Activated B cell treated with CpG ODN at 0.5 μM for 24 hours (primary cell): ENCODE measurements at regions not wholly inside any gene's neighbourhood (a gene's known extent, or its start where the extent isn't known, plus 50 kb on each side); places are given as distances from the start of the nearest gene placed in this dataset.

ENCODE experiments used
- ATAC-seq: fragments of 200-7000 bp; cut with Tn5 transposase; one replicate; pipeline ENCODE4 v1.10.0; 2021; ENCODE audit warnings: low read depth, mild to moderate bottlenecking, moderate library complexity
- CTCF ChIA-PET: fragments of 350-600 bp; sonication (Branson Sonifier 250); formaldehyde crosslinking; loops from one replicate; lab custom pipeline; 2021; ENCODE audit warnings: antibody characterized with exemption; lab: Charles Lee
- POLR2A ChIA-PET: fragments of 350-600 bp; sonication (Branson Sonifier 250); formaldehyde crosslinking; loops from one replicate; lab custom pipeline; 2021; ENCODE audit warnings: antibody characterized with exemption; lab: Charles Lee
- DNase-seq: peaks from one replicate; pipeline ENCODE4 v3.0.0; 2022
- H3K27ac Mint-ChIP-seq: one replicate; pipeline ENCODE4 v1.8.0; 2020; ENCODE audit warnings: mixed read lengths
- H3K27me3 Mint-ChIP-seq: one replicate; pipeline ENCODE4 v1.8.0; 2021; ENCODE audit warnings: mixed read lengths
- H3K36me3 Mint-ChIP-seq: one replicate; pipeline ENCODE4 v1.8.0; 2021; ENCODE audit warnings: low read depth, mixed read lengths
- H3K4me1 Mint-ChIP-seq: one replicate; pipeline ENCODE4 v1.8.0; 2021; ENCODE audit warnings: mixed read lengths
- H3K4me3 Mint-ChIP-seq: one replicate; pipeline ENCODE4 v1.8.0; 2020; ENCODE audit warnings: mild to moderate bottlenecking, mixed read lengths
- H3K9me3 Mint-ChIP-seq: one replicate; pipeline ENCODE4 v1.8.0; 2020; ENCODE audit warnings: mixed read lengths
- intact Hi-C: fragments of 100-400 bp; cut with micrococcal nuclease; formaldehyde crosslinking; loops from one replicate; pipeline ENCODE4 v1.15.1; 2024
- TF ChIP-seq, protein P1 (sequence below): fragments of 200-600 bp; IDR thresholded peaks from one replicate; pipeline ENCODE4 v1.8.0; 2022; ENCODE audit warnings: antibody characterized with exemption, mild to moderate bottlenecking

DNA sequence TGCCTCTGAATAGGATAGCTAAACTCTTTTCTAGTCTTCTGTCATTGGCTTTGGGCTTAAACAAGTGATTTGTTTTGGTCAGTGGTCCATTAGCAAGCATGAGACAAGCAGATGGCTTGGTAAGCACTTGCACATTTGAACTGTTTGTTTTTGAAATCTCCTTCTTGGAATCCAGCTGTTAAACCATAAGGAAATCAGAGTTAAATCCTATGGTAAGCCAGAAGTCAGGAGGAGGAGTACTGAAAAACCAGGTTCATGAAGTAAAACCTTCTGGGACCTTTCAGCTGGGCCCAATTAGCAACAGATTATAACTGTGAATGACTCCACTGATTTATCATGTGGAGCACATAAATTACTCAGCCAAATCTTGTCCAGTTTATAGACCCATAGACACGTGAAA lies 1042.5 kb upstream of the PABPC4L start:
- Mint-ChIP-seq H3K9me3 (no peaks in the 10 kb centered on the region), H3K4me3 (no peak overlapping the region), H3K27ac (no peak overlapping the region), H3K36me3 (no peaks in the 10 kb centered on the region), H3K27me3 (no peaks in the 10 kb centered on the region), H3K4me1 (no peaks in the 10 kb centered on the region)
- ChIA-PET CTCF (no interaction called here), POLR2A (no interaction called here)
- no peak for ATAC-seq
- intact Hi-C loops = no loop called here
- TF ChIP-seq, protein P1, sequence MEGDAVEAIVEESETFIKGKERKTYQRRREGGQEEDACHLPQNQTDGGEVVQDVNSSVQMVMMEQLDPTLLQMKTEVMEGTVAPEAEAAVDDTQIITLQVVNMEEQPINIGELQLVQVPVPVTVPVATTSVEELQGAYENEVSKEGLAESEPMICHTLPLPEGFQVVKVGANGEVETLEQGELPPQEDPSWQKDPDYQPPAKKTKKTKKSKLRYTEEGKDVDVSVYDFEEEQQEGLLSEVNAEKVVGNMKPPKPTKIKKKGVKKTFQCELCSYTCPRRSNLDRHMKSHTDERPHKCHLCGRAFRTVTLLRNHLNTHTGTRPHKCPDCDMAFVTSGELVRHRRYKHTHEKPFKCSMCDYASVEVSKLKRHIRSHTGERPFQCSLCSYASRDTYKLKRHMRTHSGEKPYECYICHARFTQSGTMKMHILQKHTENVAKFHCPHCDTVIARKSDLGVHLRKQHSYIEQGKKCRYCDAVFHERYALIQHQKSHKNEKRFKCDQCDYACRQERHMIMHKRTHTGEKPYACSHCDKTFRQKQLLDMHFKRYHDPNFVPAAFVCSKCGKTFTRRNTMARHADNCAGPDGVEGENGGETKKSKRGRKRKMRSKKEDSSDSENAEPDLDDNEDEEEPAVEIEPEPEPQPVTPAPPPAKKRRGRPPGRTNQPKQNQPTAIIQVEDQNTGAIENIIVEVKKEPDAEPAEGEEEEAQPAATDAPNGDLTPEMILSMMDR = no peak
- no peak for DNase-seq

DNA sequence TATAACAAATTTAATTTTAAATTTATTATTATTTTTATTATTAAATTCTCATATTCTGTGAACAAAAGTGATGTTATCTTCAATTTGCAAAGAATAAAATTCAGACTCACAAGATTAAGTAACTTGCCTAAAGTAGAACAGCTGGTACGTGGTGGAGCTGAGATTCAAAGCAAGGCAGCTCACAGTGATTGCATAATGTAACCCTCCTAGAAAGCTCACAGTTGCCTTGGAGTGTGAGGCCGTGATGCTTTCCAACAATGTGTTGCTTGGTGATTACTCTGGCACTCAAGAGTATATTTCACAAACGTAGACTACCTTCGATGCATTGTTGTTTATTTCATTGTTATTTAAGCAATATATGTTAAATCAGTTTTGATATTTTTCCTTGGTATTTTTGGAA lies 1039.2 kb upstream of the PABPC4L start:
- ChIA-PET CTCF (no interaction called here), POLR2A (no interaction called here)
- Mint-ChIP-seq H3K4me3 (no peak overlapping the region), H3K27me3 (no peaks in the 10 kb centered on the region), H3K36me3 (no peaks in the 10 kb centered on the region), H3K27ac (no peak overlapping the region), H3K9me3 (no peaks in the 10 kb centered on the region), H3K4me1 (no peaks in the 10 kb centered on the region)
- ATAC-seq (no peak), DNase-seq (no peak)
- intact Hi-C loops = no loop called here
- TF ChIP-seq, protein P1 = no peak

DNA sequence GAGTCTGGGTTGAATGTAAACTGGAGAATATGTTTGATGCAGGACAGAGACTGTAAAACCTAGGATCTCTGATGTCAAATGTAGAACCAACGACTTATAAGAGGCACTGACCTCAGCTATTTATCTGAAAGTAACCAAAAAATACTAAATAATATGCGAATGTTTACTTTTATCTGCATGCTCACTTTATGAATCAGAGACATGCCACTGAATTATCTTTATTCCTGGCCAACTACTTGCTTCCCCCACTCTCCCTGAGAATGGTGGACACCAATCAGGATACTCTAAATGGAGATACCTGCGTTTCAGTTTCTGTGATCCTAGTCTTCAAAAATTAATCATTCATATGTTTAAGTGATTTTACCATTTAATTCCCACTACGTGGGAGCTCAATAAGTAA lies 1038.4 kb upstream of the PABPC4L start:
- ATAC-seq (no peak), DNase-seq (no peak)
- POLR2A ChIA-PET = no interaction called here
- Mint-ChIP-seq H3K27ac (no peak overlapping the region), H3K4me1 (no peaks in the 10 kb centered on the region), H3K27me3 (no peaks in the 10 kb centered on the region), H3K36me3 (no peaks in the 10 kb centered on the region), H3K4me3 (no peak overlapping the region), H3K9me3 (no peaks in the 10 kb centered on the region)
- TF ChIP-seq, protein P1 = no peak
- CTCF ChIA-PET = no interaction called here
- intact Hi-C loops = no loop called here

DNA sequence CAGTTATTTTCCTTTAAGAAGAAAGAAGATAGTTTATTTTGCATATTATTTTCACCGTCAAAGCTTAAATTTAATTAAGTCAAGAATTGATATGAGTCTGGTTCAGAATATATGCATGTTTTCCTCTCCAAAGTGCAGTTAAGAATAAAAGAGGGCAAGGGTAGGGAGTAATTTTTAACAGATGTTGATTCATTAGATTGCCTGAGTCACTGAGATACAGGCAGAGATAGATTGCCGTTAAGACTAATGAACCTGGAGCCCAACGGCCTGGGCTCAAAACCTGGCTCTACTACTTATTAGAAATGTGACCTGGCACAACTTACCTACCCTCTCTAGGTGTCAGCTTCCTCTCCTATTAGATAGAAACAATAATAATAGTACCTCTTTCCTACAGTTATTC lies 1037.4 kb upstream of the PABPC4L start:
- CTCF ChIA-PET = no interaction called here
- H3K36me3 Mint-ChIP-seq = no peaks in the 10 kb centered on the region
- H3K4me1 Mint-ChIP-seq = no peaks in the 10 kb centered on the region
- ATAC-seq = no peak
- intact Hi-C loops = no loop called here
- H3K27me3 Mint-ChIP-seq = no peaks in the 10 kb centered on the region
- TF ChIP-seq, protein P1 = no peak
- H3K4me3 Mint-ChIP-seq = no peak overlapping the region
- POLR2A ChIA-PET = no interaction called here
- H3K27ac Mint-ChIP-seq = no peak overlapping the region
- no peak for DNase-seq
- H3K9me3 Mint-ChIP-seq = no peaks in the 10 kb centered on the region

DNA sequence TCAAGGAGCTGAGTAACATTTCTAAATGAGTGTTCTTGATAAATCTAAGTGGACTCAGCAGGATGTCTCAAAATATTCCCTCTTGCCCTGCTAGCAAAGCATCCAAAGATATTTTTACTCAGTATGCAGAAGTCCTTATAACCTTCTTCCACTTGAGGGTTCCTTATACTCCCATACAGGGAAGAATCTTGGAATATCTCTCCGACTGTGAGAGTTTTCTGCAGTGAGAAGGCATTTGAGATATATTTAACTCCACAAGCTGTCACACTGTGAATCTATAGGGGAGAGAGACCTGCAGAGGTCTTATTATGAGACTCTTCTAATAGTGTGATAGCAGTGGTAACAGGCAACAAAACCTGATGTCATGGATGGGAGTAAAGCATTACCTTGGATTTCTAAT lies 1034.5 kb upstream of the PABPC4L start:
- DNase-seq (no peak), ATAC-seq (no peak)
- ChIA-PET POLR2A (no interaction called here), CTCF (no interaction called here)
- TF ChIP-seq, protein P1 = no peak
- no peak overlapping the region for H3K27ac Mint-ChIP-seq
- intact Hi-C loops = no loop called here
- no peaks in the 10 kb centered on the region for H3K27me3 Mint-ChIP-seq
- no peaks in the 10 kb centered on the region for H3K36me3 Mint-ChIP-seq
- no peaks in the 10 kb centered on the region for H3K9me3 Mint-ChIP-seq
- no peak overlapping the region for H3K4me3 Mint-ChIP-seq
- H3K4me1 Mint-ChIP-seq = no peaks in the 10 kb centered on the region
